Glutamatergic neuron (in vitro differentiated cells): ENCODE measurements at regions not wholly inside any gene's neighbourhood (a gene's known extent, or its start where the extent isn't known, plus 50 kb on each side); places are given as distances from the start of the nearest gene placed in this dataset.

Experiments
- DNase-seq: peaks from one replicate; pipeline ENCODE4 v3.0.0; 2022
- H3K27ac Mint-ChIP-seq: one replicate; pipeline ENCODE4 v1.8.0; 2020; ENCODE audit warnings: mild to moderate bottlenecking, mixed read lengths, inconsistent platforms; ENCODE audit not compliant: unreplicated experiment
- H3K27me3 Mint-ChIP-seq: one replicate; pipeline ENCODE4 v1.8.0; 2020; ENCODE audit warnings: mild to moderate bottlenecking, moderate library complexity, mixed read lengths, inconsistent platforms; ENCODE audit not compliant: unreplicated experiment
- H3K36me3 Mint-ChIP-seq: one replicate; pipeline ENCODE4 v1.8.0; 2020; ENCODE audit warnings: mild to moderate bottlenecking, mixed read lengths, inconsistent platforms; ENCODE audit not compliant: unreplicated experiment
- H3K4me1 Mint-ChIP-seq: one replicate; pipeline ENCODE4 v1.8.0; 2020; ENCODE audit warnings: mild to moderate bottlenecking, low read depth, mixed read lengths, inconsistent platforms; ENCODE audit not compliant: unreplicated experiment
- H3K4me3 Mint-ChIP-seq: one replicate; pipeline ENCODE4 v1.8.0; 2020; ENCODE audit warnings: mild to moderate bottlenecking, mixed read lengths, inconsistent platforms; ENCODE audit not compliant: unreplicated experiment
- H3K9me3 Mint-ChIP-seq: one replicate; pipeline ENCODE4 v1.8.0; 2020; ENCODE audit warnings: mild to moderate bottlenecking, moderate library complexity, mixed read lengths, inconsistent platforms; ENCODE audit not compliant: unreplicated experiment
- CTCF ChIP-seq: fragments of 200-600 bp; sonication (generic); IDR thresholded peaks from one replicate; pipeline ENCODE4 v1.5.0; 2021; ENCODE audit not compliant: partially characterized antibody, unreplicated experiment

GRCh38 chr10:90602862-90603610, 254.8 kb downstream of the HTR7 start:
- TF ChIP-seq CTCF = no peak
- Mint-ChIP-seq H3K4me3 (no peak overlapping the region), H3K9me3 (no peaks in the 10 kb centered on the region), H3K27me3 (peaks cover 4% of the 10 kb centered on the region), H3K36me3 (peaks cover 4% of the 10 kb centered on the region), H3K27ac (no peak overlapping the region), H3K4me1 (no peaks in the 10 kb centered on the region)
- no peak for DNase-seq

- Mint-ChIP-seq H3K36me3 (peaks cover 4% of the 10 kb centered on the region), H3K9me3 (no peaks in the 10 kb centered on the region), H3K4me3 (no peak overlapping the region), H3K27ac (no peak overlapping the region), H3K27me3 (peaks cover 2% of the 10 kb centered on the region), H3K4me1 (no peaks in the 10 kb centered on the region)
- no peak for DNase-seq
- TF ChIP-seq CTCF = no peak
These were observed 253.2 kb downstream of the HTR7 start for GRCh38 chr10:90604636-90605035.

GRCh38 chr10:90605506-90605905, 252.3 kb downstream of the HTR7 start:
- H3K27ac Mint-ChIP-seq = no peak overlapping the region
- H3K27me3 Mint-ChIP-seq = peaks cover 2% of the 10 kb centered on the region
- H3K9me3 Mint-ChIP-seq = no peaks in the 10 kb centered on the region
- no peak overlapping the region for H3K4me3 Mint-ChIP-seq
- H3K36me3 Mint-ChIP-seq = peaks cover 4% of the 10 kb centered on the region
- TF ChIP-seq CTCF = no peak
- DNase-seq = no peak
- no peaks in the 10 kb centered on the region for H3K4me1 Mint-ChIP-seq

- H3K9me3 Mint-ChIP-seq = no peaks in the 10 kb centered on the region
- H3K36me3 Mint-ChIP-seq = peaks cover under 1% of the 10 kb centered on the region
- no peak for TF ChIP-seq CTCF
- no peak overlapping the region for H3K27ac Mint-ChIP-seq
- no peak overlapping the region for H3K4me3 Mint-ChIP-seq
- DNase-seq = no peak
- no peaks in the 10 kb centered on the region for H3K27me3 Mint-ChIP-seq
- H3K4me1 Mint-ChIP-seq = no peaks in the 10 kb centered on the region
These were observed 245.6 kb downstream of the HTR7 start for GRCh38 chr10:90612276-90612675.

DNA sequence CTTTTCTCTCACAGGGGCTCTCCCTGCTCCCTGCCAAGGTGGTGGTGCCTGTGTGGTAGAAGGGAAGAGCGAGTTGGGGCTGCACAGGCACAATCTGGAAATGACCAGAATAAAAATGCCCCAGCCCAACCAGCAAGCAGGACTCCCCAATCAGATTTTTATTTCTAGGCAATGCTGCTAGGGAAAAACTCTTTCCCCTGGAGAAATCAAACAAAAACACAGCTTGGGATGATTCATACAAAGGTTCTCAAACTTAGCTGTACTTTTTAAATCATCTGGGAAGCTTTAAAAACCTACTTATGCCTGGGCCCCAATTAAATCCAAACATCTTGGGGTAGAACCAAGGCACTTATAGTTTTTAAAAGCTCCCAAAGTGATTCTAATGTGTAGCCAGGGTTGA, 243.2 kb downstream of the HTR7 start:
- H3K27ac Mint-ChIP-seq = no peak overlapping the region
- H3K36me3 Mint-ChIP-seq = no peaks in the 10 kb centered on the region
- TF ChIP-seq CTCF = no peak
- no peak overlapping the region for H3K4me3 Mint-ChIP-seq
- no peak for DNase-seq
- no peaks in the 10 kb centered on the region for H3K4me1 Mint-ChIP-seq
- peaks cover 1% of the 10 kb centered on the region for H3K27me3 Mint-ChIP-seq
- H3K9me3 Mint-ChIP-seq = no peaks in the 10 kb centered on the region
